T follicular helper cell (primary cell): ENCODE measurements at regions not wholly inside any gene's neighbourhood (a gene's known extent, or its start where the extent isn't known, plus 50 kb on each side); places are given as distances from the start of the nearest gene placed in this dataset.

Experiments
- DNase-seq: peaks from one replicate; pipeline ENCODE4 v3.0.0-alpha.2; 2020; ENCODE audit warnings: low read depth

DNA sequence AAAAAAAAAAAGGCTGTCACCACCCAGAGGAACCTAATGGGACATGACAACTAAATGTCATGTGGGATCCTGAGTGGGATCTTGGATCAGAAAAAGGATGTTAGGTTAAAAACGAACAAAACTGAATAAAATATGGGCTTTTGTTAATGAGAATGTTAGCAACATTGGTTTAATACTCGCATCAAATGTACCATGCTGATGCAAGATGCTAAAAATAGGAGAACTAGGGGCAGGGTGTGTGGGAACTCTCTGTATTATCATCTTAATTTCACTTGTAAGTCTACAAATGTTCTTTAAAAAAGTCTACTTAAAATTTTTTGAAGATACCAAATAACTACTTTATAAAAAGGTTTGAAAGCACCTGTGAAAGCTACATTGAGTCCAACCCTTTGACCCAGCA is 88.8 kb upstream of the PRR5 start:
- DNase-seq, result no peak

DNA sequence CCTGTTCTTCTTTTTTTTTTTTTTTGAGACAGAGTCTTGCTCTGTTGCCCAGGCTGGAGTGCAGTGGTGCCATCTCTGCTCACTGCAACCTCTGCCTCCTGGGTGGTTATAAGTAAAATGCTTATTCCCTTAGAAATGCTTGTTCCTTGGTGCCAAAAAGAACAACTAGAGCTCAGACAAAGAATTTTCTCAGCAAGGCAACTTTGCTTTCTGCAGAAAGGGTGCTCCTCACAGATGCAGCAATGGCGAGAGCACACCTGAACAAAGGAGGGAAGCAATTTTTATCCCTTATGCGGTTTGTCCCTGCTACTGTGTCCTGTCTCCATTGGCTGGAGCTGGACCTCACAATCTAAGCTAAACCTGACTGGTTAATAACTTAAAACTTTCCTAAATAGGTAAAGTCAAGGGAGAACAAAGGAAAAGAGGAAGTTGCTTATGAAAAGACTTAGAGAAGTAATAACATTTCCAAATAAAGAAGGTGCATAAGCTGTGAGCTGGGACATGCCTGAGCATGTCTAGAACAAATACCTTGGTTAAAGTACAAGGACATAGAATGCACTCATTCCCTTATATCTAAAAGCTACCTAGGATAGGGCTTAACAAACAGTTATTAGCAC is 90.0 kb upstream of the PRR5 start:
- DNase-seq, result no peak

DNA sequence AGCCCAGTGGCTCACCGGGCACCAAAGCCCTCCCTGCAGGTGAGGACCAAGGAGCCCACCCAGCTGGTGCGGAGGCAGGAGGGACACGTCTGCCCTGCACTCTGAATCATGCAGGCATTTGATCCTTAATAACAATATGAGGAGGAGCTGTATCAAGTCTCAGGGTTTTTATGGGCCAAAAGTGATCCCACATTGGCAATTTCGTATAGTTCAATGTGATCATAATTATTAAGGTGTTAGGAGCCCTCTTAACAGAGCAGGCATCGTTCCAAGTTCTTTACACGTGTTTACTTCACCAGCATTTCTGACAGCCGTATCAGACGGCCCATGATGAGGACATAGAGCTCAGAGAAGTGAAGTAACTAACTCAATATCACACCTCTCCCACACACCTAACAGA is 91.9 kb upstream of the PRR5 start:
- no peak for DNase-seq

DNA sequence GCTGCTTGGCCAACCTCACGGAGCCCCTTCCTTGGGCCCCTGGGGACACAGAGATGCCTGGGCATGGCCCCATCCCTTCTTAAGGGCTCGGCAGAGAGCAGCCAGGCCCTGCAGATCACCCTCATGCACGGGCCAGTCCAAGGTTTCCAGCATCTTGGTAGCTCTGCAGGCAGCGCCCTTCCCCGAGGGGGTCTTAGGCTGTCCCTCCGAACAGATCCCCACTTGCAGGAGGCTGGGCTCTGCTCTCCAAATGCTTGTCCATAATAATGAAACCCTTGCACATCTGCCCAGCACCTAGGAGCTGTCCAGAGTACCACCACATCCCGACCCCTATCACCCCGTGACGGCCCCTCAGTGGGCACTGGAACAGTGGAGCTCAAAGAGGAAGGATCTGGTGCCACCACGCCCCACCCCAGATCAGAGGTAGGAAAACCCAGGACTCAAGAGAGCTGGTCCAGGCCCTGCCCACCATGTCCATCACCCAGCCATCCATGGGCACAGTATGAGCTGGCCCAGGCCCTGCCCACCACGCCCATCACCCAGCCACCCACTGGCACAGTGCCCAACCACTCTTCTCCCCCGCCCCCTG is 92.5 kb upstream of the PRR5 start:
- no peak for DNase-seq

DNA sequence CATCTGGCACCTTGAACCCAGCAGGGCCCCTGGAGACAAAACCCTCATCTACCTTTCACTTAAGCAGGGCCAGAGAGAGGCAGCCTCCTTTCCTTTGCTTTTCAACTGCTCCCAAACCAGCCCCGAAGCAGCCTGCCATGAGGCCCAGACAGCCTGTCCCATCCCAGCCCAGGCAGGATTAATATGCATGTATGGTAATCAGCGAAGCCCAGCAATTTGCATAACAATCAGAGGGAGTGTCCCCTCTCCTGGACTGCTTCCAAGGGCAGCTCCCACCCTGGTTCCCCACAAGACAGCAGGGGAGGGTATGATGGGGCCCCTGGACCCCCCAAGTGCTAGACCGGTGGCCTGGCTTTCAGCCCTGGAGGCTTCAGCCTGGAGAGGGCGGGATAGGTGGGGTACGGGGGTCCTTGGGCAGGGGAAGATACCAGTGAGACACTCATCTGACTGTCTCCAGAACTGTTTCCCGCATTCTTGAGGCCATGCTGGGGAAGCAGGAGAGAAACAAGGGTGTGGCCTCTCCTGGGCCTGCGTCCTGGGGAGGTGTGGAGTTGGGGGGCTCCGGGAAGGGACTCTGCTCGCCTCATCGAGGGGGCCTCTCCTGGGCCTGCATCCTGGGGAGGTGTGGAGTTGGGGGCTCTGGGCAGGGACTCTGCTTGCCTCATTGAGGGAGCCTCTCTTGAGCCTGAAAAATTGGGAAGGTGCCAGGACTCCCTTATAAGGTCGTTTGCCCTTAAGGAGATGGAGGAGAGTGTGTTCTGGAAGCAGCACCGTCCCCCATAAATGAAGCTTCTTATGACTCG is 93.2 kb upstream of the PRR5 start:
- no peak for DNase-seq

DNA sequence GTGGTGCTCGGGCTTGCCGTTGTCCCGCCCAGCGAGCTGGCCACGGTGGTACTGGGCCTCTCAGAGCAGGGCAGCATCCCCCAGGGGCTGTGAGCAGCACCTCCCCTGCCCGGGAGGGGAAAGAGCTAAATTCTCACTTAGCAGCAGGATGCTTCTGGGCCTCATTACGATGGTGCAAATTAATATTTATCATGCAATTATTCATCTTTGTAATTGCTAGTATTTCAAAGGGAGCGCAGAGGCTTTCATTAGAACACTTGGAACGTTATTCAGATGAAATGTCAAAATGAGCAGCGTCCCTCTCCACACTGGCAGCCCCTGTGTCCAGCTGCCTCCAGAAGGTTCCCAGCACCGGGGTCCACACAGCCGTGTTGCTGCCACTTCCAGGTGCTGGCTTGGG is 95.9 kb upstream of the PRR5 start:
- no peak for DNase-seq

DNA sequence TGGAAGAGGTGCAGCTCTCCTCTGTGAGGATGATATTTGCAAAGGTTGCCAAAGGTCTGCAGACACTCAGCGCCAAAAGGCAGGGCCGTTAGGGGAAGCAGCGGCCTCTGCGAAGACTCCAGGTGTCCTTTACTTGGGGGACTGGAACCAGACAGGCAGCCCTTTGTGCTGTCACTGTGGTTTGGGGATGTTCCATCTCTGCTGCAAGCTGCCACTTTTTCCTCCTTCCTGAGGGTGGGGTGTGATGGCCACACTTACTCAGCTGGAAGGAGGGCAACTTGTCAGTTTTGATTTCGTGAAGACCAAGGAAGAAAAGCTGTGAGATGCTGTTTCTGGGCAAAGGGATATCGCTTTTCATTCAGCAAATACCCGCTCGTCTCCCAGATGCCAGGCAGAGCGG is 96.5 kb upstream of the PRR5 start:
- DNase-seq, result no peak

DNA sequence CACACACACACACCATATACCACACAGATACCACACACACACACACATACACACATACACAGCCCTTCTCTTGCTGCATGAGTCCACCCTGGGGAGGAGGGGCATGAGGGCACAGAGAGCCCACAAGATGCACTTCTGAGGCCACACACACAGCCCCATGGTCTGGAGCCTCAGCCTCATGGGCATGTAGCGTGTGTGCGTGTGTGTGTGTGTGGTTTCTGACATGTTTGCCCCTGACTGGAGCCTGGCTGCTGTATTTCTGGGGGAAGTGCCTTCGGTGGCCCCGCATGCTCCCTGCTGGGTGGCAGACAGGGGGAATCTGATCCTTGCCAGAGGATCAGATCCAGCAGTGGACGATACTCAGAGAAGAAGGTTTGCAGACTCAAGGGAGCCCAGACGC is 97.0 kb upstream of the PRR5 start:
- no peak for DNase-seq

DNA sequence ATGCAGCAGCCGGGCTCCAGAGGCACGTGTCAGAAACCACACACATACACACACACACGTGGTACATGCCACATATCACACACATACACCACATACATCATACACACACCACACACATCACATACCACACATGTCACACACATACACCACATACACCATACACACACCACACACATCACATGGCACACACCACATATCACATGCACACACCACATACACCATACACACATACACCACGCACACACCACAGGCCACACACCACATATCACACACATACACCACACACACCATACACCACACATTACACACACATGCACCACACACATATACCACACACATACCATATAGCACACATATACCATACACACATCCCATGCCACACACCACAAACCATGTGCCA is 97.5 kb upstream of the PRR5 start:
- DNase-seq, result no peak

DNA sequence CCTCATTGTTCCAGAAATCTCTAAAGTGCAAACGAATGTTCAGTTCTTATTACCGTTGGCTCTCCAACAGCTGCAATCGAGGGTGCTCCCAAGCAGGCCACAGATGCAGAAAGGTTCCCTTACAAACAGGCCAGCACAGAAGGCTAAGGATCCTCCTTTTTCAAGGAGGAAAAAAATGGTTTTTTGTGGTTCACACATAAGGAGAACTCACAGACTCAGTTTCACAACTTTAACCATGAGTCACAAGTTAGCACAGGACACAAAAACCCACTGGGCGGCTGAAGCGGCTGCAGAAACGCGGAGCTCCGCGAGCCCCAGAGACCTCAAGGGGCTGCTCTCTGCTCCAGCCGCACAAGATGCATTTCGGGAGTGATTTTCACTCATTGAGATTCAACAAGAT is 98.2 kb upstream of the PRR5 start:
- no peak for DNase-seq

DNA sequence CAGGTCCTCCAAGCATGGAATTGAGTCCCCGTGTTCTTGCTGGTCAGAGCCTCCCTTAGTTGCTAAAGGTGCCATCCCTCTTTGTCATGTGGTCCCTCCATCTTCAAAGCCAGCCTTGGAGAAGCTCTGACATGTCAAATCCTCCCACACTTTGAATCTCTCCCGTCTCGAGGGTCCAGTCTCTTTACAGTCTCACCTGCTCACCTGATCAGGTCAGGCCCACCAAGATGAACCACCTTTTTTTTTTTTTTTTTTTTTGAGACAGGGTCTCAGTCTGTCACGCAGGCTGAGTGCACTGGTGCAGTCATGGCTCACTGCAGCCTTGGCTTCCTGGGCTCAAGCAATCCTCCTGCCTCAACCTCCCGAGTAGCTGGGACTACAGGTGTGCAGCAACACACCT is 100.3 kb upstream of the PRR5 start:
- no peak for DNase-seq

DNA sequence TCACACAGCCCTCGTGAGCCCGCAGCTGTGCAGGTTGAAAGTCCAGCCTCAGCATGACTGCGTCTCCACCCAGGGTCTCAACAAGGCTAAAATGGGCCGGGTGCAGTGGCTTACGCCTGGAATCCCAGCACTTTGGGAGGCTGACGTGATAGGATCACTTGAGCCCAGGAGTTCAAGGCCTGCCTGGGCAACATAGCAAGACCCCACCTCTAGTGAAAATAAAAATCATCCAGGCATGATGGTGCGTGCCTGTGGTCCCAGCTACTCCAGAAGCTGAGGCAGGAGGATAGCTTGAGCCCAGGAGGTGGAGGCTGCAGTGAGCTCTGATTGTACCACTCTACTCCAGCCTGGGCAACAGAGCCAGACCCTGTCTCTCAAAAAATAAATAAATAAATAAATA is 100.8 kb upstream of the PRR5 start:
- no peak for DNase-seq

DNA sequence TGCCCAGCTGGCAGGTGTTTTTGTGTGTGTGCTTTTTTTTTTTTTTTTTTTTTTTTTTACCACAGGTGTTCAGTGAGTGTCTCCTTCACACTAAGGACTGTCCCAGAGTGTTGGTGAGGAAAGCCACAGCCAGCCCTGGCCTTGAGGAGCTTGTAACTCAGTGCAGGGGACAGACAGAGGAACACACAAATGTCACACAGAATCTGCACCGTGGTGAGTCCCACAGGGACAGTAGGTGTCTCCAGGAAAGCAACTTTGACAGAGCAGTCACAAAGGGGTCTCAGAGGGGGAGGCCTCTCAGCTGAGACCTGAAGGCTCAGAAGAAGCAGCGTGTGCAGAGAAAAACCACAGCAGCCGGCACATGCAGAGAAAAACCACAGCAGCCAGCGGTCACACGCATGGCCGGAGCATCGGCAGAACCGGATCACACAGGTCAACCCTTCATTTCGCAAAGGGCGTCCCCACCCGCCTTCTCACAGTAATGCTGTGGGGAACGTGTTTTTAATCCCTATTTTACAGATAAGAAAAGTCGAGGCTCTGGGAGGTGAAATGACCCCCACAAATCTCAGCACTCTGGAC is 101.7 kb upstream of the PRR5 start:
- no peak for DNase-seq

DNA sequence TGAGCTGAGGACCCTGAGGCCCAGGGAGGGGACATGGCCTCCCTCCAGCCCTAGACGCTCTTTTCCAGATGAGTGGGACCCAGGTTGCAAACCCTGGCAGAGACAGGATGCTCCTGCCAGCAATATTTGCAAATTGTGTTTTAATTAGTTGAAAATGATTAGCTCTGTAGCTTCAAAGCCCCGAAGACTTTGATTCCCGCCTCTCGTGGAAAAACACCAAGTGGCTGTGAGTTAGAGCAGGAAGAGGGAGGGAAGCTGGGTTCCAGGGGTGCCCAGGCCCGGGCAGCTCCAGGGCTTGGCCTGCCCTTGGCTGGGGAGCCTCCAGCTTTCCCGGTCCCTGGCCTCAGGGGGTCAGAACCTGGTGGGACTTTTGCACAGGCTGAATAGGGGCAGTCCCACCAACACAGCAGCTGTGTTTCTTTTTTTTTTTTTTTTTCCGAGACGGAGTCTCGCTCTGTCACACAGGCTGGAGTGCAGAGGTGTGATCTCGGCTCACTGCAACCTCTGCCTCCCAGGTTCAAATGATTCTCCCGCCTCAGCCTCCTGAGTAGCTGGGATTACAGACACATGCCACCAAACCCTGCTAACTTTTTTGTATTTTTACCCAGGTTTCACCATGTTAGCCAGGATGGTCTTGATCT is 101.6 kb upstream of the RTL6 start:
- no peak for DNase-seq

DNA sequence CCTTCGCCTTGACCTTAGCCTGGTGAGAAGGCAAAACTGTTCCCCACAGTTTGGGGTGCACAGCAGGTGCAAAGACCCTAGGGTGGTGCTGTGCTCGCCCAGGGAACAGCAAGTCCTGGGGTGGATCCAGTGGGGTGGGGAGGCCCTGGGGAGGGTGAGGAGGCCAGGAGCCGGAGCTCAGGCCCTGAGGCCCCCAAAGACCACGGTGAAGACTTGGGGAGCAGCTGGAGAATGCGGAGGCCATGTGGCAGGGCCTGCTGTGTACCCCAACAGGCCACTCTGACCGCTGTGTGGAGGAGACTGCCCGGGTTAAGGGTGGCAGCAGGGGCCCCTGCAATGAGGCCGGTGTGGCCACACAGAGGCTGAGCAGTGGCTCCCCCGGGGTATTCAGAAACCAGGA is 101.1 kb upstream of the RTL6 start:
- DNase-seq, result no peak

DNA sequence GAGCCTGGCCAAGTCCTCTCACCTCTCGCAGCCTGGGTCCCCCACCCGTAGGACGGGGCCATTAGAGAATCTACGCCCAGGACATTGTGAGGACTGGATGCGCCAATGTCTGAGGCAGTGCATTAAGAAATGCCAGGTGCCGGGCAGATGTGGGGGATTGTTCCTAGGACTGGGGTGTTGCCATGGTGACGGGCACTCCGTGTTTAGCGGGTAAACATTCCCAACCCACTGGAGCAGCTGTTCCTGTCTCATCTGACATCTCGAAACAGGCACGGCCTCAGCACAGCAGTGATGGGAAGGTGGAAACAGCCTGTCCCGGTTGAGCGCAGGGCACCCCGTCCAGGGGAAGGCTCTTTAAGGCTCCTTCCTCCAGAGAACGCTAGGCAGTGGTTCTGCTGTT is 99.6 kb upstream of the RTL6 start:
- no peak for DNase-seq

DNA sequence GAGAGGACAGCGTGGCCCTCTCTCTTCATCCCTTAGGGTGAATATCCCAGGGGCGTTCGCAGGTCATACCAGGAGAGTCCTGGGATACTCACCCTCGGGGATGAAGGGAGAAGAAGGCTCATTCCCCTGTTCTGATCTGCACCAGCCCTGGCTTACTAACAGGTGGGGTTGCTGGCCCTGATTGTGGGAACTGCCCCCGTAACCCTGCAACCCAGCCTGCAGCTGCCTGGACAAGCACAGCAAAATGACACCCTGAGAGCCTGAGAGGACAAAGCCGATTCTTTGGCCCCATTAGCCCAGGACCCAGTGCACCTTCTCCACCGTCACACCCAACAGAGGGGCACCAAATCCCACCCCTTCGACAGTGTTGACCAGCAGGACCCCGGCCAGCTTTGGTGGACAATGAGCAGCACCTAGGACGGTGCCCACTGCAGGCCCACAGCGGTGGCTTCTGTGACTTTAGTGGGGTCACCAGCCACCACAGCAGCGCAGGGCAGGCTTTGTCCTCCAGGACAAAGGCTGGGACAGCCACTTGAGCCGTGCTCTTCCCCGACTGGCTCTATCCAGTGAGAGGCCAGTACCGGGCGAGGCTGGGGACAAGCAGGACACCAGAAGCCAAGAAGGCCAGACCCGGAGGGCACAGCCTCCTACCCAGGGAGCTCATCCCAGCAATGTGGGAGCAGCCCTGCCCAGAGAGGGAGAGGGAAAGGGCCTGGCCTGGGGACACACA is 98.5 kb upstream of the RTL6 start:
- DNase-seq, result no peak

DNA sequence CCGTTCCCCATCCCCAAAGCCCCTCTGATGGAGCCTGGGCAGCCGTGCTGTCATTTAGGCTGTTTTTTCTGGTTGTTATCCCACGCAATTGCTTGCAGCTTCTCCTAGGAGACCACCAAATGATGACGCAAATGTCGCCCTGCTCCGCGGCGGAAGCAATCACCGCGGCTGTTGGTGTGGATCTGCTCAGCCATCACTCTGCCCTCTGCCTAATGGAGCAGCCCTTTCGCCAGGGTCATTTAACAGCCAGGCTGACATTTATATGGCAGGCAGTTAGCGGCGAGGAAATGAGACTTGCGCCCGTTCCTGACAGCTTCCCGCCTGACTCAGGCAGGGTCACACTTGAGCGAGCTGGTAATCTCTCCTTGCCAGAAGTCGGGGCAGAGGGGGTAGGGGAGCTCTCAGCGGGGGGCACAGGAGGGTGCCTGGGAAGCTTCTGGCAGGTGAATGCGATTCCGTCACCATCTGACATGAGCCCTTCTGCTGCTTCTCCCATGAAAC is 97.9 kb upstream of the RTL6 start:
- DNase-seq, result no peak

DNA sequence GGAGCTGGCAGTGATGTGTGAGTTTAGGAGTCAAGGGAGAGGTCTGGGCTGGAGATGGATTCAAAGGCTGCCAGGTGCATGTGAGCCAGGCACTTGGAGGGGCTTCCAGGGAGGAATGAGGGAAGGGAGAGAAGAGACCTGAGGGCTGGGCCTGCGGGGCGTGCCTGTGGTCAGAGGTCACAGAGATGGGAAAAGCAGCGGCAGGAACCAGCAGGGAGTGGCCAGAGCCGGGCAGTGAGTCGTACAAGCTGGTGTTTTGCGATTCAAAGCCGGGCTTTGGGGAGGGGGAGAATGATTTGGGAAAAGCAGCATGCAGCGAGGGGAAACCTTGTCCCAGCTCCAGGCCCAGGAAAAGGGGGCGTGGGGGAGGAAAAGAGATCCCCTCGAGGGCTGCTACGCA is 96.9 kb upstream of the RTL6 start:
- no peak for DNase-seq

DNA sequence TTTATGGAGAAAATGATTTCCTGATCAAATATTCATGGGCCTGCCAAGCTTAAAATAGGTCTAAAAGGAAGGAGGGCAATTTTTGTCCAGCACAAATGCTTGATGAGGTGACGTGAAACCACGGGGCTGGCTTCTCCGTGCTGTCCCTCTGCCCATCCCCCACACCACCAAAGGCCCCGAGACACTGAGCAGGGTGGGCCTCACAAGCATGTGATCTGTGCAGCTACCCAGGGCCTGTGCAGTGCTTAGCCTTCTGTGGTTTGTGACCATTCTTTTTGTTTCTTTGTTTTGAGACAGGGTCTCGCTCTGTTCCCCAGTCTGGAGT is 94.8 kb upstream of the RTL6 start:
- DNase-seq, result no peak

DNA sequence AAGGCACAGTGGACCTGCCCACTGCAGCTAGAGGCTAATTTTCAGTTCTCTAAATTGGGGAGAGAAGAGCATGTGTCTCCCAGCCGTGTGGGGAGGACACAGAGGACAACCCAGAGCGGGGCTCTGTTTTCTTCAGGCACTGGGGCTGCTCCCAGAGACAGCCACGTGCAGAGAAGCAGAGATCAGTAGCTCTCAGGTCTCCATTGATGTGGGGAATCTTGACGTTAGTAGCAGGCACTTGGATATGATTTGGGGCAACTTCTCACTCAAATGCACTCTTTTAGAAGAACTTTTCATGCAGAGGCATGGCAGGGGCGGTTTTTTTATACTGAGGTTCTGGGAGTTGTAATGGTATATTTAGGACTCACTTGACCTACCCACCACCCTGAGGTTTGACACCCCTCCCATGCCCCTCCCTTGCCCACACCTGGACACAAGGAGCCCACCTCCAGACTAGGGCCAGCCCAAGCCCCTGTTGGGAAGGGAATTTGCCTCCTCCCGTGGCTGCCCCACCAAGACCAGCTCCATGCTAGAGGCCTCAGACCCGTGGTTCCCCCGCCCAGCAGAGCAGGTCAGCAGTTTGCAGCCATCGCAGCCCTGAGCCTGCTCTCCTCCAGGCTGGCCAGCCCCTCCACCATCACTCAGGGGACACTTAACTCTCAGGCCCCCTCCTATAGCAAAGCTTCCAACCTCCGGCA is 94.2 kb upstream of the RTL6 start:
- no peak for DNase-seq
